ENCODE measurements at regions not wholly inside any gene's neighbourhood (a gene's known extent, or its start where the extent isn't known, plus 50 kb on each side); places are given as distances from the start of the nearest gene placed in this dataset.

DNA sequence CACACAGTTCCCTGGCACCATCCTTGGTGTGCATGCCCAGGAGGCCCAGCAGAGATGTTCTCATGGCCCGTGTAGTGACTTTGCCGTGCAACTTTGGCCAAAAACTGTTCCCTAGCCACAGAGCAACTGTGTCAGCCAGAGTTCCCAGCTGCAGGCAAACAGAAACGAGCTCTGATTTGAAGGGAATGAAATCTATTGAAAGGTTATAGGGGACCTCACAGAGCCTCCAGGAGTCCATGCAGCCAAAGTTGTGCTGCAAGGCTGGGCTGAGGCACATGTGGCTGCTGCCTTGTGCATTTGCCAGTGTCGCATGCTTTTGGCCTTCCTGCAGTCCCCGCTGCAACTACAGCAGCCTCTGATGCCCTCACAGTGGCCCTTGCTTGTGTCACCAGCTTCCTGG lies 70.5 kb downstream of the PLXNA1 start:
- POLR2A ChIA-PET, result no interaction called here

DNA sequence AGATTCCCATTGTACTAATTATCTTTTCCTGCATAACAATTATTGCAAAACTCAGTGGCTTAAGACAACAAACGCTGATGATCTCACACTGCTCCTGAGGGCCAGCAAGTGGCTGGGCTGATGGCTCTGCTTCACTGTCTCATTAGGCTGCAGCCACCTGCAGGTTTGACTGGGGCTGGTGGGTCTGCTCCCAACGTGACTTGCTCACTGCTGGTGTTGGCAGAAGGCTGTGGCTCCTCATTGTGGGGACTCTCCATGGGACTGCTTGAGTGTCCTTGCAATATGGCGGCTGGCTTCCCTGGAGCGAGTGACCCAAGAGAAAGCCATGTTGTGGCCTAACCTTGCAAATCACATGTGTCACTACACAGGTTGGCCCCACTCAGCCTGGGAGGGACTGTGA lies 71.1 kb downstream of the PLXNA1 start:
- ChIA-PET POLR2A (no interaction called here), CTCF (interaction anchor here (0.8 kb wide), 1 partner anchor 11 kb away, joined by 3 read pairs; no protein-coding TSS in a partner anchor)
- no peak overlapping the region for H3K4me2 ChIP-seq (replicated peaks; ENCODE audit: low read depth, low read length, poor library complexity, severe bottlenecking)
- H3K9me3 ChIP-seq (ENCODE audit: control extremely low read depth in 1 of 3, control insufficient read depth in 2 of 3, insufficient read depth in 1 of 3, low read length in 2 of 3), result peaks cover 1 to 41% (median 12%) of the 10 kb centered on the region in 3 donors
- no peak for TF ChIP-seq EZH2 (IDR thresholded peaks at IDR 0.05; ENCODE audit: borderline replicate concordance, insufficient read depth, low read depth, low read length, poor library complexity, severe bottlenecking)
- TF ChIP-seq, protein P1, sequence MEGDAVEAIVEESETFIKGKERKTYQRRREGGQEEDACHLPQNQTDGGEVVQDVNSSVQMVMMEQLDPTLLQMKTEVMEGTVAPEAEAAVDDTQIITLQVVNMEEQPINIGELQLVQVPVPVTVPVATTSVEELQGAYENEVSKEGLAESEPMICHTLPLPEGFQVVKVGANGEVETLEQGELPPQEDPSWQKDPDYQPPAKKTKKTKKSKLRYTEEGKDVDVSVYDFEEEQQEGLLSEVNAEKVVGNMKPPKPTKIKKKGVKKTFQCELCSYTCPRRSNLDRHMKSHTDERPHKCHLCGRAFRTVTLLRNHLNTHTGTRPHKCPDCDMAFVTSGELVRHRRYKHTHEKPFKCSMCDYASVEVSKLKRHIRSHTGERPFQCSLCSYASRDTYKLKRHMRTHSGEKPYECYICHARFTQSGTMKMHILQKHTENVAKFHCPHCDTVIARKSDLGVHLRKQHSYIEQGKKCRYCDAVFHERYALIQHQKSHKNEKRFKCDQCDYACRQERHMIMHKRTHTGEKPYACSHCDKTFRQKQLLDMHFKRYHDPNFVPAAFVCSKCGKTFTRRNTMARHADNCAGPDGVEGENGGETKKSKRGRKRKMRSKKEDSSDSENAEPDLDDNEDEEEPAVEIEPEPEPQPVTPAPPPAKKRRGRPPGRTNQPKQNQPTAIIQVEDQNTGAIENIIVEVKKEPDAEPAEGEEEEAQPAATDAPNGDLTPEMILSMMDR (IDR thresholded peaks at IDR 0.05), result no peak
- no peak overlapping the region for H2AFZ ChIP-seq (ENCODE audit: insufficient read depth, low read depth, low read length, poor library complexity, severe bottlenecking)
- no peak overlapping the region for H3K9ac ChIP-seq (ENCODE audit: low read length)
- H3K4me3 ChIP-seq (ENCODE audit: control extremely low read depth in 1 of 5, extremely low read depth in 1 of 5, insufficient read depth in 1 of 5, low read depth in 2 of 5, low read length in 4 of 5), result no peak overlapping the region
- H3K4me1 Mint-ChIP-seq, result no peaks in the 10 kb centered on the region
- no peaks in the 10 kb centered on the region for H4K20me1 ChIP-seq (ENCODE audit: control insufficient read depth, insufficient read depth, low read length, poor library complexity, severe bottlenecking)
- no peaks in the 10 kb centered on the region for H3K4me1 ChIP-seq (ENCODE audit: control insufficient read depth in 2 of 2, insufficient read depth in 2 of 2, low read length in 2 of 2)
- H3K27me3 Mint-ChIP-seq, result peaks cover 10% of the 10 kb centered on the region
- H3K79me2 ChIP-seq (ENCODE audit: control insufficient read depth, insufficient read depth, low read length), result no peaks in the 10 kb centered on the region
- intact Hi-C loops (cut with micrococcal nuclease), result no loop called here
- ATAC-seq (ENCODE audit: low read depth), result no peak
- no peak overlapping the region for H3K27ac ChIP-seq (ENCODE audit: low read length in 2 of 2)
- peaks cover 8% of the 10 kb centered on the region for H3K9me3 Mint-ChIP-seq (ENCODE audit: insufficient read depth)
- no peak overlapping the region for H3K4me3 Mint-ChIP-seq
- no peak for DNase-seq
- H3K27me3 ChIP-seq (replicated peaks in 1 of 4; ENCODE audit: control extremely low read depth in 1 of 4, control insufficient read depth in 3 of 4, insufficient read depth in 4 of 4, low read length in 3 of 4), result no peaks in the 10 kb centered on the region
- H3K36me3 ChIP-seq (replicated peaks in 1 of 2; ENCODE audit: control extremely low read depth in 1 of 2, control insufficient read depth in 1 of 2, extremely low read depth in 1 of 2, insufficient read depth in 2 of 2, low read length in 1 of 2), result no peaks in the 10 kb centered on the region
- WGBS (ENCODE audit: insufficient coverage), result 76% methylated on average over 3 of the region's 4 CpGs
- H3K27ac Mint-ChIP-seq, result no peak overlapping the region

More for the DNA sequence above, 70.5 kb downstream of the PLXNA1 start:
- Histone ChIP-seq H3K79me2 (ENCODE audit: control insufficient read depth, insufficient read depth, low read length) (no peaks in the 10 kb centered on the region), H3K4me1 (ENCODE audit: control insufficient read depth in 2 of 2, insufficient read depth in 2 of 2, low read length in 2 of 2) (no peaks in the 10 kb centered on the region), H3K4me2 (replicated peaks; ENCODE audit: low read depth, low read length, poor library complexity, severe bottlenecking) (no peak overlapping the region), H3K27me3 (replicated peaks in 1 of 4; ENCODE audit: control extremely low read depth in 1 of 4, control insufficient read depth in 3 of 4, insufficient read depth in 4 of 4, low read length in 3 of 4) (peaks cover 0 to 2% (median 0%) of the 10 kb centered on the region in 4 experiments), H3K4me3 (ENCODE audit: control extremely low read depth in 1 of 5, extremely low read depth in 1 of 5, insufficient read depth in 1 of 5, low read depth in 2 of 5, low read length in 4 of 5) (no peak overlapping the region), H3K27ac (ENCODE audit: low read length in 2 of 2) (no peak overlapping the region), H4K20me1 (ENCODE audit: control insufficient read depth, insufficient read depth, low read length, poor library complexity, severe bottlenecking) (no peaks in the 10 kb centered on the region), H2AFZ (ENCODE audit: insufficient read depth, low read depth, low read length, poor library complexity, severe bottlenecking) (no peak overlapping the region), H3K36me3 (replicated peaks in 1 of 2; ENCODE audit: control extremely low read depth in 1 of 2, control insufficient read depth in 1 of 2, extremely low read depth in 1 of 2, insufficient read depth in 2 of 2, low read length in 1 of 2) (no peaks in the 10 kb centered on the region), H3K9ac (ENCODE audit: low read length) (no peak overlapping the region), H3K9me3 (ENCODE audit: control extremely low read depth in 1 of 3, control insufficient read depth in 2 of 3, insufficient read depth in 1 of 3, low read length in 2 of 3) (peaks cover 1 to 40% (median 12%) of the 10 kb centered on the region in 3 donors)
- Mint-ChIP-seq H3K27ac (no peak overlapping the region), H3K4me3 (no peak overlapping the region), H3K27me3 (peaks cover 10% of the 10 kb centered on the region), H3K4me1 (no peaks in the 10 kb centered on the region), H3K9me3 (ENCODE audit: insufficient read depth) (peaks cover 6% of the 10 kb centered on the region)
- WGBS (ENCODE audit: insufficient coverage), result 82% methylated on average over 4 of the region's 5 CpGs
- DNase-seq (no peak), ATAC-seq (ENCODE audit: low read depth) (no peak)
- intact Hi-C loops (cut with micrococcal nuclease), result no loop called here
- CTCF ChIA-PET, result no interaction called here
- TF ChIP-seq, protein P1 (IDR thresholded peaks at IDR 0.05), result no peak
- no peak for TF ChIP-seq EZH2 (IDR thresholded peaks at IDR 0.05; ENCODE audit: borderline replicate concordance, insufficient read depth, low read depth, low read length, poor library complexity, severe bottlenecking)
